HG03575 (cell line): ENCODE measurements at regions not wholly inside any gene's neighbourhood (a gene's known extent, or its start where the extent isn't known, plus 50 kb on each side); places are given as distances from the start of the nearest gene placed in this dataset.

Experiments
- ATAC-seq: cut with Tn5 transposase; IDR thresholded peaks from one replicate; pipeline ENCODE4 v1.9.1; 2021; ENCODE audit not compliant: unreplicated experiment, insufficient number of reproducible peaks, low FRiP score; ENCODE audit errors: extremely low read depth

- peak; percentile 86 for ATAC-seq
Measured at GRCh38 chr5:60248901-60249300, 355.4 kb upstream of the PDE4D start.

- ATAC-seq, result no peak
Measured at GRCh38 chr5:60243713-60244112, 350.2 kb upstream of the PDE4D start.

DNA sequence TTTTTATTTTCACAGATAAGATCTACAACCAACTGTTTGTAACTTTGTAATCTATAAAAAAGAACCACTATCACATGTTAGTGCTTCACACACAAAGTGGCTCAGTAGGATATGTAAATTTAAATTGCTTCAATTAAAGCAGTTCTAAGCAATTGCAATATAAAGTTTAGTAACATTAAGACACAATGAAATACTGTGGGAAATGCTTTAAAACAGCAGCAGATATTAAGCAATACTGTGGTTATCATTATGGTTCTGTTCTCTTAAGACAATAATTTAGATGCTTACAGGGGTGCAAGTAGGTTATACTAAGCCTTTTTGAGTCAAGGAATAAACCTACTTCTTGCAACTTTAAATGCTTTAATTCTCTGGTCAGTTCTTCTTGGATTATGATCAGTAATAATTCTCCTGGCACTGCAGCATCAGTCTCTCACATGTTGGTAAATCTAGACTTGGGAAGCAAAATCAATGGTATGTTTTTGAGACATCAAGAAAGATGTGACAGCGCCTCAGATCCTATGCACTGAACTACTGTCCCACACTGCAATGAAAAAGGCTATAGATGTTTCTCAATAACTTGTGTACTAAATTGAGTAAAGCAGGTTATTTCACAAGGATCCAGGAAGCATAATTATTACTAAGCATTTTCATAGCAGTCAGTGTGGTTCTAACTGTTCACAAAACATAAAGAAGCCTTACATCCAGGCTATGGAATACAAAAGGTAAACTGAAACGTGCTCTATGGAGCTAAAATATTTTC, 338.7 kb upstream of the PDE4D start:
- ATAC-seq, result no peak

- ATAC-seq, result no peak
Measured at GRCh38 chr5:60230456-60230855, 336.9 kb upstream of the PDE4D start.

DNA sequence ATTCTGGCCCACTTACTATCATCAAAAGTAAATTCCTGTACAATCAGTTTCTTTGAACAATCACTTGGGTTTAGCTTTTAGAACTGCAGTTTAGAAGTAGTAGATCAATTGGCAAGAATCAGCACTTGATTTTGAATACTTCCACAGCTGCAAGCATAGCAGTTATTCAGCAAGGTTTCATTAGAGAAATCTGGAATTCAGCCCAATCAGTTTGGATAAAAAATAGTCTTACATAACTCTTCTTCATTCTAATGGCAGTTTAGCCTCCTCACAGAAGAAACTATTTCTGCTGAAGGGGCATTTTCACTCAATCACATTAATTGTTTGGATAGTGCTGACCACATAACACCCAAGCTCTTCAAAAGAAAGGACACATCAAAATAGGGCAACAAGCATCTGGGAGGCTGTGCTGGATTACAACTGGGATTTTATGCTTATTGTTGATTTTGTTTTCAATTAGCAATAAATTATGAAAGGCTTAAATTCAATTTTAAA, 336.2 kb upstream of the PDE4D start:
- ATAC-seq, result no peak

- no peak for ATAC-seq
Measured at GRCh38 chr5:60228676-60229075, 335.1 kb upstream of the PDE4D start.

- no peak for ATAC-seq
Measured at GRCh38 chr5:60226128-60226527, 332.6 kb upstream of the PDE4D start.

GRCh38 chr5:60223342-60223741, 329.8 kb upstream of the PDE4D start:
- ATAC-seq, result no peak

DNA sequence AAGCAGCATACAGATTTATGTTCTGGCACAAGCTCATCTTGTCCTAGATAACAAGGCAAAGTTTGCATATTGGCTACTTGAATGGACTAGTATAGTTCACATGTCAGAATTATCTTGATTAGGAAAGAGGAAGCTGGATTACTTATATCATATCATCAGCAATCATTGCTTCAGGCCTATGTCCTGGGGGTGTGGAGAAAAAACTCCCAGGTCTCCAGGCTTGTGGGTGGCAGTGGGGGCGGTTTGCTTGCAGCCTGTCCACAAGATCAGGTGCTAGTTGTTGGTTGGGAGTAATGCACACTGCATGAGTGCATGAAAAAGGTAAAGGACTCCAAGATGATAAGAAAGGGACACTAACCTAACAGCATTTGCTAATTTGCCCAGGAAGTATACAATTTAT, 326.4 kb upstream of the PDE4D start:
- no peak for ATAC-seq

- ATAC-seq, result no peak
Measured at GRCh38 chr5:60210810-60211209, 317.3 kb upstream of the PDE4D start.

GRCh38 chr5:60209146-60209840, 315.8 kb upstream of the PDE4D start:
- ATAC-seq, result no peak

DNA sequence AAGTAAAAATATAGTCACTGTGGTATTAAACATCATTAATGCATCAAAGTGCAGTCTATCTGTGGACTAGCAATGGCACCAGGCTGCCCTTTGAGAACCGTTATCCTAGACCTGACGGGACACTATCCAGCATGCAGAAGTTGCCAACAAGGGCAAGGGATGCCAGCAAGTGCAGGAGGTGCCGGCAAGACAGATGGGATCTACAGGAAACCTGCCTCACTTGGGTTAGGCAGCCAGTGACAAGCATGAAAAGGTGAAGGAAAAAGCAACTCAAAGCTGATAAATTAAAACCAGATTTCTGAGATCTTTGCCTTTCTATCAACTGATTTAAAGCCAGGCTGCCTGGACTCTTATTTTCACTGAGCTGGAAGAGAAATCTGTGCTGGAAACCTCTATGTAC, 315.2 kb upstream of the PDE4D start:
- no peak for ATAC-seq

- no peak for ATAC-seq
Measured at GRCh38 chr5:60207040-60207439, 313.5 kb upstream of the PDE4D start.

GRCh38 chr5:60206234-60206633, 312.7 kb upstream of the PDE4D start:
- no peak for ATAC-seq

DNA sequence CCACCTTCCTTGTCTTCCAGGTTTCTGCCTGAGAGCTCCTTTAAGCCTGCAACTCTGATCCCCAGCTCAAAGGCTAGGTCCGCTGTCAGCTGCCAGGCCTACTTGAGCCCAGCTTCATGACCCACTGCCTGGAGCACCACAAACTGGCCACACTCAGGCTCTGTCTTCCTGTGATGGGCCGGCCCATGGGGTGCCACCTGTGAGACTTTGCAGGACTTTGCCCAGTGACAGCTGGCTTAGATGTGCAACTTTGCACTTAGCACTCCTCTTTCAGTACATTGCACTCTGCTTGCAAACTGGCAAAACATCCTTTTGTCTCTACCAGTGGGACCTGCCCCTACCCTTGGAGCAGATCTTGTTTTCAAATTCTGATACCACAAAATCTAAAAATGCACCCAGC, 311.5 kb upstream of the PDE4D start:
- no peak for ATAC-seq

DNA sequence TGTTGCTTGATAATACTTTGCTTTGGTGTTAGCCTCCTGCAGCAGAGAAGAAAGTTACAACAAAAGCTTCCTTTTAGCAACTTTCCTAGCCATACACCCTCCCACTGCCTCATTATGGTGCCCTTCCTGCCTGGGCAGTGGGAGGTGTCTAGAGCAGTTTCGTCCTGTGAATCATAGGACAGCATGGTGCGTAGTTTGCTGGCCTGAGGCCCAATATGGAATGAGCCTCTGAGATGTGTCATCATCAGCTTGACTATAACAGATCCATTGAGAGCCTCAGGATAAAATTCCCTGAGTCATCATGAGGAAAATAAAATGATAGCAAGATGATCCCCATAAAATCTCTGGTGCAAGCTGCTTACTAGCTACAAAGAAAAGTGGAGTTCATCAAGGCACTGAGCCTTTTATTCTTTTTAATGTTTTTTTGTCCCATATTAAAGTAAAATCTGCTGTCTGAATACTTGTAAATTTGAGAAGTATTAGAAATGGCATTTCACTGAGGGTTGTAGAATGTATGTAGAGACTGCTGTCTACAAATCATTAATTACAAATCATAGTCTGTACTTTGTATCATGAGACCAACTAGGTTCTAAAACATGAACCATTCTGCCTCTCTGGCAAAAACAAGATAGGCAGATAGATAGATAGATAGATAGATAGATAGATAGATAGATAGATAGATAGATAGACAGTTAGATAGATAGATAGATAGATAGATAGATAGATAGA, 303.0 kb upstream of the PDE4D start:
- no peak for ATAC-seq

GRCh38 chr5:60195551-60195950, 302.0 kb upstream of the PDE4D start:
- no peak for ATAC-seq

DNA sequence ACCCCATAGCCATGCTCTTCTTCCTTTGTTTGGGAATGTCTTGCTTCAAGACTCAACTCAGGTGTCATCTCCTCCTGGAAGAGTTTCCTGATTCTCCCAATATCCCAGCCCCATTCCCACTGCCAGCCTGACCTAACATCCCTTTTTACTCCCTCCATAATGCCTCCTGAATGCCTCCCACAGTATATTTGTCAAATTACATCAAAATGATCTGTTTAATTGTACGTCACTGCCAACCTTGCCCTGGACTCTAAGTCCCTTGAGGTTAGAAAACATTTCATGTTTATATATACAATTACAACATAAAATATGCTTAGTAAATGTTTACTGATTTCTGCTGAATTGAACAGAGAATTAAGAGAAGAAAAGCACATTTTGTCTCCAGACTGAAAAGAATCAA, 301.6 kb upstream of the PDE4D start:
- no peak for ATAC-seq

GRCh38 chr5:60185231-60186099, 291.9 kb upstream of the PDE4D start:
- ATAC-seq, result no peak
